Left forelimb (tissue), 1 donor: ENCODE measurements at regions not wholly inside any gene's neighbourhood (a gene's known extent, or its start where the extent isn't known, plus 50 kb on each side); places are given as distances from the start of the nearest gene placed in this dataset.

Source experiments
- DNase-seq: peaks from one replicate; pipeline ENCODE4 v3.0.0-alpha.2; 2018; ENCODE audit warnings: low spot score

GRCh38 chr5:143730112-143730801 is 81.7 kb upstream of the HMHB1 start:
- DNase-seq, result no peak

GRCh38 chr5:143729334-143729946 is 82.5 kb upstream of the HMHB1 start:
- DNase-seq, result no peak

GRCh38 chr5:143723159-143723558 is 88.8 kb upstream of the HMHB1 start:
- no peak for DNase-seq

GRCh38 chr5:143721925-143722324 is 90.0 kb upstream of the HMHB1 start:
- no peak for DNase-seq

- no peak for DNase-seq
These were observed 91.3 kb upstream of the HMHB1 start for GRCh38 chr5:143720689-143721088.

GRCh38 chr5:143717400-143717799 is 94.6 kb upstream of the HMHB1 start:
- DNase-seq, result no peak

- no peak for DNase-seq
These were observed 95.1 kb upstream of the HMHB1 start for GRCh38 chr5:143716881-143717280.

- no peak for DNase-seq
These were observed 96.3 kb upstream of the HMHB1 start for GRCh38 chr5:143715616-143716015.

GRCh38 chr5:143714629-143715028 is 97.3 kb upstream of the HMHB1 start:
- no peak for DNase-seq

GRCh38 chr5:143713047-143714003 is 98.6 kb upstream of the HMHB1 start:
- DNase-seq, result no peak

- no peak for DNase-seq
These were observed 103.3 kb upstream of the HMHB1 start for GRCh38 chr5:143708672-143709071.

GRCh38 chr5:143707806-143708205 is 104.2 kb upstream of the HMHB1 start:
- no peak for DNase-seq

GRCh38 chr5:143705381-143705780 is 106.6 kb upstream of the HMHB1 start:
- no peak for DNase-seq

- no peak for DNase-seq
These were observed 108.3 kb upstream of the HMHB1 start for GRCh38 chr5:143703659-143704058.

GRCh38 chr5:143701493-143701892 is 110.5 kb upstream of the HMHB1 start:
- no peak for DNase-seq

- no peak for DNase-seq
These were observed 111.0 kb upstream of the HMHB1 start for GRCh38 chr5:143700994-143701393.

GRCh38 chr5:143699121-143699520 is 112.8 kb upstream of the HMHB1 start:
- no peak for DNase-seq

GRCh38 chr5:143698574-143698973 is 113.4 kb upstream of the HMHB1 start:
- no peak for DNase-seq

- no peak for DNase-seq
These were observed 115.0 kb upstream of the HMHB1 start for GRCh38 chr5:143696921-143697320.

GRCh38 chr5:143695941-143696340 is 116.0 kb upstream of the HMHB1 start:
- no peak for DNase-seq

GRCh38 chr5:143695244-143695864 is 116.6 kb upstream of the HMHB1 start:
- DNase-seq, result no peak

- no peak for DNase-seq
These were observed 117.6 kb upstream of the HMHB1 start for GRCh38 chr5:143694357-143694756.
